Activated CD4-positive, alpha-beta T cell treated with anti-CD3 and anti-CD28 coated beads for 48 hours (primary cell): ENCODE measurements at regions not wholly inside any gene's neighbourhood (a gene's known extent, or its start where the extent isn't known, plus 50 kb on each side); places are given as distances from the start of the nearest gene placed in this dataset.
"Not testable (repeated sequence)": the region's sequence is repeated elsewhere in the genome, so short reads cannot be mapped to it uniquely, and the experiment has no call there.

Experiments used
- DNase-seq: peaks from one replicate; pipeline ENCODE4 v3.0.0-alpha.2; 2020

- DNase-seq, result not testable (repeated sequence)
These were observed 359.8 kb downstream of the FOXD4L6 start for GRCh38 chr9:40768646-40769198.

DNA sequence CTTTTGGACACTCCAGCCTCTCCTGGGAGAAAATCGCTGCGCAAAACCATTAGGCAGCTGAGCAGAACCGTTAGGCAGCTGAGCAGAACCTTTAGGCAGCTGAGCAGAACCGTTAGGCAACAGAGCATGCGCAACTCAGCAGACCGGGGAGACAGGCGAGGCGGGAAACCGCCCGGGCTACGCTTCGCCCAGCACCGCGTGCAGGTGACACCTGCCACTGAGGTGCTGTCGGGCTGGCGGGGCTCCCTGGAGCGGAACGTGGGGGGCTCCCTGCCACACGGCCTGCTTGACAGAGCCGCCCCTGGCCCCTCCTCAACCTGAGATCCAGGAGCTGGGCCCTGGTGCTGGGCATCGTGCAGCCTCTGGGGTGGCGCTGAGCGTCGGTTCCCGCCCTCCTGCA lies 360.3 kb downstream of the FOXD4L6 start:
- not testable (repeated sequence) for DNase-seq

DNA sequence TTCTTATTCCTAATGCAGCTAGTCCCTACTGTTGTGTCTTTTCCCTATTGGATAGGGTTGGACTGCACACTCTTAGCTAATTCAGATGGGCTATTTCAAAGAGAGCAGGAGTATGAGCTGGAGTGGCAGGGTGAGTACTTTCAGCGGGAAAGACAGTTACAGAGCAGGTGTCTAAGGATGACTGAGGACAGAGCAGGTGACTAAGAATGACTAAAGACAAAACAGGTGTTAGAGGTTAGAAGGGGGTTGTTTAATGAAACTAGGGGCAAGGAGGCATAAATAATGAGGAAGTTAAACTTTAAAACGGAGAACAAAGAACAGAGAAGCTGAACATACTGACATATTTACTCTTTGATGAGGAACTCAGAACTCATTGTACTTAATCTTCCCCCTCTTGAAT lies 373.5 kb downstream of the FOXD4L6 start:
- not testable (repeated sequence) for DNase-seq

GRCh38 chr9:40753288-40753687 lies 375.2 kb downstream of the FOXD4L6 start:
- DNase-seq, result not testable (repeated sequence)

GRCh38 chr9:40746921-40747485 lies 381.5 kb downstream of the FOXD4L6 start:
- DNase-seq, result peak; percentile 4
